KMS-11 (cell line): ENCODE measurements at regions not wholly inside any gene's neighbourhood (a gene's known extent, or its start where the extent isn't known, plus 50 kb on each side); places are given as distances from the start of the nearest gene placed in this dataset.

Experiments used
- H2AFZ ChIP-seq: fragments of 200-600 bp; sonication (generic); 2 replicates; pipeline ENCODE4 v1.6.1; 2016; ENCODE audit warnings: antibody characterized with exemption, mixed run types, low read depth
- H3K27ac ChIP-seq: fragments of 200-600 bp; sonication (generic); 2 replicates; pipeline ENCODE4 v1.6.1; 2016; ENCODE audit warnings: mild to moderate bottlenecking, mixed run types
- H3K27me3 ChIP-seq: fragments of 200-600 bp; sonication (generic); 2 replicates; pipeline ENCODE4 v1.6.1; 2017; ENCODE audit warnings: mild to moderate bottlenecking, low read depth, mixed run types, moderate library complexity; ENCODE audit not compliant: insufficient read depth
- H3K36me3 ChIP-seq: fragments of 200-600 bp; sonication (generic); 2 replicates; pipeline ENCODE4 v1.6.1; 2017; ENCODE audit warnings: mild to moderate bottlenecking, mixed run types; ENCODE audit not compliant: insufficient read depth
- H3K4me1 ChIP-seq: fragments of 200-600 bp; sonication (generic); 2 replicates; pipeline ENCODE4 v1.6.1; 2016; ENCODE audit warnings: mild to moderate bottlenecking, low read depth, mixed run types; ENCODE audit not compliant: poor library complexity, severe bottlenecking
- H3K4me2 ChIP-seq: fragments of 200-600 bp; sonication (generic); 2 replicates; pipeline ENCODE4 v1.7.0; 2016; ENCODE audit warnings: mild to moderate bottlenecking, mixed run types
- H3K4me3 ChIP-seq: fragments of 200-600 bp; sonication (generic); IDR thresholded peaks from 2 replicates; pipeline ENCODE4 v1.6.1; 2017; ENCODE audit warnings: low read depth, low read length, mixed read lengths; ENCODE audit not compliant: insufficient read depth
- H3K79me2 ChIP-seq: fragments of 200-600 bp; sonication (generic); 2 replicates; pipeline ENCODE4 v1.6.1; 2016; ENCODE audit warnings: low read depth, mixed run types; ENCODE audit not compliant: insufficient read depth
- H3K9ac ChIP-seq: fragments of 200-600 bp; sonication (generic); 2 replicates; pipeline ENCODE4 v1.6.1; 2016; ENCODE audit warnings: mild to moderate bottlenecking, mixed run types
- H4K20me1 ChIP-seq: fragments of 200-600 bp; sonication (generic); 2 replicates; pipeline ENCODE4 v1.6.1; 2016; ENCODE audit warnings: mild to moderate bottlenecking, mixed run types; ENCODE audit not compliant: insufficient read depth
- TF ChIP-seq, protein P1 (sequence below): fragments of 200-600 bp; sonication (generic); conservative IDR thresholded peaks from 2 replicates; pipeline ENCODE4 v1.6.1; 2017; ENCODE audit warnings: low read depth, mild to moderate bottlenecking, antibody characterized with exemption, low read length, moderate library complexity, mixed read lengths

GRCh38 chr1:239672256-239672655 is 285.9 kb downstream of the CHRM3 start:
- H3K36me3 ChIP-seq, result no peaks in the 10 kb centered on the region
- no peak overlapping the region for H3K4me3 ChIP-seq
- no peak overlapping the region for H3K9ac ChIP-seq
- H3K4me2 ChIP-seq, result no peak overlapping the region
- no peaks in the 10 kb centered on the region for H3K79me2 ChIP-seq
- H4K20me1 ChIP-seq, result no peaks in the 10 kb centered on the region
- H2AFZ ChIP-seq, result no peak overlapping the region
- H3K4me1 ChIP-seq, result no peaks in the 10 kb centered on the region
- H3K27me3 ChIP-seq, result no peaks in the 10 kb centered on the region
- TF ChIP-seq, protein P1, sequence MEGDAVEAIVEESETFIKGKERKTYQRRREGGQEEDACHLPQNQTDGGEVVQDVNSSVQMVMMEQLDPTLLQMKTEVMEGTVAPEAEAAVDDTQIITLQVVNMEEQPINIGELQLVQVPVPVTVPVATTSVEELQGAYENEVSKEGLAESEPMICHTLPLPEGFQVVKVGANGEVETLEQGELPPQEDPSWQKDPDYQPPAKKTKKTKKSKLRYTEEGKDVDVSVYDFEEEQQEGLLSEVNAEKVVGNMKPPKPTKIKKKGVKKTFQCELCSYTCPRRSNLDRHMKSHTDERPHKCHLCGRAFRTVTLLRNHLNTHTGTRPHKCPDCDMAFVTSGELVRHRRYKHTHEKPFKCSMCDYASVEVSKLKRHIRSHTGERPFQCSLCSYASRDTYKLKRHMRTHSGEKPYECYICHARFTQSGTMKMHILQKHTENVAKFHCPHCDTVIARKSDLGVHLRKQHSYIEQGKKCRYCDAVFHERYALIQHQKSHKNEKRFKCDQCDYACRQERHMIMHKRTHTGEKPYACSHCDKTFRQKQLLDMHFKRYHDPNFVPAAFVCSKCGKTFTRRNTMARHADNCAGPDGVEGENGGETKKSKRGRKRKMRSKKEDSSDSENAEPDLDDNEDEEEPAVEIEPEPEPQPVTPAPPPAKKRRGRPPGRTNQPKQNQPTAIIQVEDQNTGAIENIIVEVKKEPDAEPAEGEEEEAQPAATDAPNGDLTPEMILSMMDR, result no peak
- no peak overlapping the region for H3K27ac ChIP-seq

- no peaks in the 10 kb centered on the region for H3K27me3 ChIP-seq
- no peak overlapping the region for H2AFZ ChIP-seq
- H3K27ac ChIP-seq, result no peak overlapping the region
- no peak overlapping the region for H3K4me2 ChIP-seq
- H4K20me1 ChIP-seq, result no peaks in the 10 kb centered on the region
- H3K9ac ChIP-seq, result no peak overlapping the region
- no peaks in the 10 kb centered on the region for H3K36me3 ChIP-seq
- no peaks in the 10 kb centered on the region for H3K79me2 ChIP-seq
- TF ChIP-seq, protein P1, result no peak
- H3K4me3 ChIP-seq, result no peak overlapping the region
- H3K4me1 ChIP-seq, result no peaks in the 10 kb centered on the region
Observed at GRCh38 chr1:239675735-239676134, 289.4 kb downstream of the CHRM3 start.

GRCh38 chr1:239676522-239677273 is 290.3 kb downstream of the CHRM3 start:
- Histone ChIP-seq H4K20me1 (no peaks in the 10 kb centered on the region), H3K27me3 (no peaks in the 10 kb centered on the region), H3K4me1 (no peaks in the 10 kb centered on the region), H3K4me2 (no peak overlapping the region), H3K27ac (no peak overlapping the region), H2AFZ (no peak overlapping the region), H3K4me3 (no peak overlapping the region), H3K36me3 (no peaks in the 10 kb centered on the region), H3K9ac (no peak overlapping the region), H3K79me2 (no peaks in the 10 kb centered on the region)
- TF ChIP-seq, protein P1, result no peak

DNA sequence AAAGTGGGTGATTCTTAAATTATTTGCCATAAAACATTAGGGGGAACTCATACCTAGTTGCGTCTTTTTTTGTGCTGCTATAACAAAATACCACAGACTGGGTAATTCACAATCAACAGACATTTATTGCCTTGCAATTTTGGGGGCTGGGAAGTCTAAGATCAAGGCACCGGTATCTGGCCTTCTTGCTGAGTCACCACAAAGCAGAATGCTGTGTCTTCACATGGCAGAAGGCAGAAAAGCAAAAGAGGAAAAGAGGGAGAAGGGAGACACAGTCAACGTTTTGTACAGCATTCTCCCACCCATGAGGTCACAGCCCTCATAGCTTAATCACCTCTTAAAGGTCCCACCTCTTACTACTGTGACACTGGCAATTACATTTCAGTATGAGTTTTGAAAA is 291.0 kb downstream of the CHRM3 start:
- Histone ChIP-seq H3K36me3 (no peaks in the 10 kb centered on the region), H3K79me2 (no peaks in the 10 kb centered on the region), H3K27me3 (no peaks in the 10 kb centered on the region), H3K4me3 (no peak overlapping the region), H3K27ac (no peak overlapping the region), H4K20me1 (no peaks in the 10 kb centered on the region), H3K9ac (no peak overlapping the region), H3K4me1 (no peaks in the 10 kb centered on the region), H3K4me2 (no peak overlapping the region), H2AFZ (no peak overlapping the region)
- TF ChIP-seq, protein P1, result no peak
